OCI-LY3 (cell line): ENCODE measurements at regions not wholly inside any gene's neighbourhood (a gene's known extent, or its start where the extent isn't known, plus 50 kb on each side); places are given as distances from the start of the nearest gene placed in this dataset.

Source experiments
- H2AFZ ChIP-seq: fragments of 200-600, 300-600 bp; shearing (Covaris generic); 2 replicates; pipeline ENCODE4 v1.6.0; 2014; ENCODE audit warnings: antibody characterized with exemption, low read depth, low read length
- H3K27ac ChIP-seq: fragments of 200-600, 300-600 bp; sonication (generic); 2 replicates; pipeline ENCODE4 v1.5.1; 2014; ENCODE audit warnings: mild to moderate bottlenecking, low read length, moderate library complexity, mixed read lengths
- H3K27me3 ChIP-seq: fragments of 200-600, 300-600 bp; sonication (generic); 2 replicates; pipeline ENCODE4 v1.6.1; 2014; ENCODE audit warnings: low read depth, low read length, mixed read lengths
- H3K36me3 ChIP-seq: fragments of 200-600, 300-600 bp; sonication (generic); replicated peaks from 2 replicates; pipeline ENCODE3; 2014; ENCODE audit warnings: low read depth, low read length, mixed read lengths
- H3K4me1 ChIP-seq: fragments of 300-600, 200-600 bp; sonication (generic); 2 replicates; pipeline ENCODE4 v1.6.1; 2014; ENCODE audit warnings: low read length, mixed read lengths
- H3K4me2 ChIP-seq: fragments of 200-600, 300-600 bp; sonication (generic); 2 replicates; pipeline ENCODE4 v1.6.1; 2014; ENCODE audit warnings: low read length, mixed read lengths
- H3K4me3 ChIP-seq: fragments of 300-600, 200-600 bp; sonication (generic); 2 replicates; pipeline ENCODE4 v1.5.1; 2014; ENCODE audit warnings: antibody characterized with exemption, mild to moderate bottlenecking, low read length, moderate library complexity
- H3K79me2 ChIP-seq: fragments of 300-600, 200-600 bp; shearing (Covaris generic); 2 replicates; pipeline ENCODE4 v1.6.1; 2014; ENCODE audit warnings: mild to moderate bottlenecking, low read length, mixed read lengths
- H3K9ac ChIP-seq: fragments of 300-600, 200-600 bp; shearing (Covaris generic); 2 replicates; pipeline ENCODE4 v1.6.0; 2014; ENCODE audit warnings: mild to moderate bottlenecking, low read length, moderate library complexity
- H3K9me3 ChIP-seq: fragments of 200-600, 300-600 bp; shearing (Covaris generic); 2 replicates; pipeline ENCODE4 v1.6.1; 2014; ENCODE audit warnings: low read length, mixed read lengths; ENCODE audit not compliant: insufficient read depth
- H4K20me1 ChIP-seq: fragments of 200-600, 300-600 bp; sonication (generic); 2 replicates; pipeline ENCODE4 v1.6.1; 2016; ENCODE audit warnings: low read length, mixed read lengths; ENCODE audit not compliant: insufficient read depth
- CTCF ChIP-seq: fragments of 200-600, 300-600 bp; sonication (generic); IDR thresholded peaks from 2 replicates; pipeline ENCODE4 v1.5.1; 2014; ENCODE audit warnings: antibody characterized with exemption, low read length, low read depth
- EZH2phosphoT487 ChIP-seq: fragments of 200-600 bp; shearing (Covaris generic); IDR thresholded peaks from 2 replicates; pipeline ENCODE4 v1.6.1; 2018; ENCODE audit warnings: antibody characterized with exemption, mixed run types, low read depth

- Histone ChIP-seq H2AFZ (no peak overlapping the region), H3K9ac (no peak overlapping the region), H3K36me3 (no peaks in the 10 kb centered on the region), H3K9me3 (no peaks in the 10 kb centered on the region), H3K4me1 (no peaks in the 10 kb centered on the region), H3K27me3 (no peaks in the 10 kb centered on the region), H3K4me2 (no peak overlapping the region), H3K27ac (no peak overlapping the region), H3K4me3 (no peak overlapping the region), H4K20me1 (no peaks in the 10 kb centered on the region), H3K79me2 (no peaks in the 10 kb centered on the region)
- TF ChIP-seq CTCF (no peak), EZH2phosphoT487 (no peak)
Measured at GRCh38 chr16:55252577-55252976, 71.4 kb upstream of the IRX6 start.

DNA sequence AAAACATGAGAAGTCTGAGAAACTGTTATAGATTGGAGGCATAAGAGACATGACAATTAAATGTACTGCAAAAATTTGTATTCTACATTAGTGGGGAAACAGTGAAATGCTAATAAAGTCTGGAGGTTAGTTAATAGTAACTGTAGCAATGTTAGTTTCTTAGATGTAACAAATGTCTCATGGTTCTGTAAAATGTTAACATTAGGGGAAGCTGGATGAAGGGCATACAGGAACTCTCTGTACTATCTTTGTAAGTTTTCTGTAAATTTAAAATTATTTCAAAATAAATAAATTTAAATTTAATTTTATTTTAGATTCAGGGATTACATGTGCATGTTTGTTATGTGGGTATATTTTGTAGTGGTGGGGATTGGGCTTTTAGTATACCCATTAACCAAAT, 70.0 kb upstream of the IRX6 start:
- Histone ChIP-seq H3K36me3 (no peaks in the 10 kb centered on the region), H3K4me3 (no peak overlapping the region), H3K79me2 (no peaks in the 10 kb centered on the region), H3K4me2 (no peak overlapping the region), H3K4me1 (no peaks in the 10 kb centered on the region), H4K20me1 (no peaks in the 10 kb centered on the region), H3K9me3 (no peaks in the 10 kb centered on the region), H3K27me3 (no peaks in the 10 kb centered on the region), H2AFZ (no peak overlapping the region), H3K9ac (no peak overlapping the region), H3K27ac (no peak overlapping the region)
- TF ChIP-seq CTCF (no peak), EZH2phosphoT487 (no peak)

DNA sequence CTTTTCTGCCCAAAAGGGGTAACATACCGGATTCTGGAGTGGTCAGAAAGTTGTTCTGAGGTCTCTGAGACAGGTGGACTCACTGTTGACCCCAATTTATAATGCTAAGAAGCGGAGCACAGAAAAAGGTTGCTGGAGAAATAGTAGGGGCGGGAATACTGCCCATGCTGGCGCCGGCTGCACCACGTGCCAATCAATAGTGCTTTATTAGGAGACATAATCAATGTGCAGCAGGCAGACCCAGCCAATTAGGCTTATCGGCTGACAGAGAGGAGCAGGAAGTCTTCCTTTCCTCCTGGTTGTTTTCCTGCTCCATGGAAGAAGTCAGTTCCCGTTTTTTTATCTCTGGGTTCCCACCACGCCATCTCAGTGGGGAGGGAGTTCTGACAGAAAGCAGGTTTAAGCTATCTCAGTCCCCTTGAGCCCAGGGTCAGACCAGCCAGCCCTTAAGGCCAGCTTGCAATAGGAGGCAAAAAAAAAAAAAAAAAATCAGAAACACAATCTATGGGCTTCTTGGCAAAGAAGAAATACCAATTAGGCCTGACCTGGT, 68.2 kb upstream of the IRX6 start:
- Histone ChIP-seq H3K4me2 (no peak overlapping the region), H3K4me3 (no peak overlapping the region), H2AFZ (no peak overlapping the region), H3K79me2 (no peaks in the 10 kb centered on the region), H3K9ac (no peak overlapping the region), H3K9me3 (no peaks in the 10 kb centered on the region), H3K36me3 (no peaks in the 10 kb centered on the region), H4K20me1 (no peaks in the 10 kb centered on the region), H3K4me1 (no peaks in the 10 kb centered on the region), H3K27me3 (no peaks in the 10 kb centered on the region), H3K27ac (no peak overlapping the region)
- TF ChIP-seq CTCF, result no peak
- no peak for TF ChIP-seq EZH2phosphoT487

GRCh38 chr16:55256412-55257016, 67.5 kb upstream of the IRX6 start:
- H3K27ac ChIP-seq, result no peak overlapping the region
- no peak for TF ChIP-seq EZH2phosphoT487
- TF ChIP-seq CTCF, result no peak
- no peaks in the 10 kb centered on the region for H4K20me1 ChIP-seq

More at GRCh38 chr16:55256412-55257016, 67.5 kb upstream of the IRX6 start:
- Histone ChIP-seq H3K9me3 (no peaks in the 10 kb centered on the region), H3K9ac (no peak overlapping the region), H3K4me1 (no peaks in the 10 kb centered on the region), H3K4me2 (no peak overlapping the region), H3K36me3 (no peaks in the 10 kb centered on the region), H2AFZ (no peak overlapping the region), H3K4me3 (no peak overlapping the region), H3K27me3 (no peaks in the 10 kb centered on the region), H3K79me2 (no peaks in the 10 kb centered on the region)
